ENCODE measurements at regions not wholly inside any gene's neighbourhood (a gene's known extent, or its start where the extent isn't known, plus 50 kb on each side); places are given as distances from the start of the nearest gene placed in this dataset.

DNA sequence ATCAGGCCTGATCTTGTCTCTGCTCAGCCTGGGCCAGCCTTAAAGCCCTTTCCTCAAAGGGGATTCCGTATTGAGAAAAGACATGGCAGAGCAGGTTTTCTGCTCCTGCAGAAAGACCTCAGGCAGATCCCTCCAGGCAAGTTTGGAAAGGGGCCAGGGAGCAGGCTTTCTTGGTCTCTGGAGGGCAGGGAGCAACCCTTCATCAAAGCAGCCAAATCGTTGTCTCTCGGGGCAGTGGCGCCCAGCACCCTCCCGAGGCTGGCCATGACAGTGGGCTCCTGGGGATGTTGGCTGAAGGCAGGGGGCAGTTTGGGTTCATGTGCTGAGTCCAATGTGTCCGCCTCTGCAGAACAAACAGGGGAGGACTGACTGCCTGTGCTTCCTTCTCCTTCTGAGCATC lies 168.4 kb upstream of the WSCD1 start:
- Histone ChIP-seq H3K36me3 (no peaks in the 10 kb centered on the region), H3K27me3 (peaks cover 0 to 17% of the 10 kb centered on the region in 2 donors), H3K4me1 (no peaks in the 10 kb centered on the region), H3K27ac (no peak overlapping the region), H3K4me3 (no peak overlapping the region), H3K9me3 (peaks cover 0 to 21% (median 7%) of the 10 kb centered on the region in 3 donors)
- no peak for DNase-seq
- intact Hi-C loops (cut with DNase I; ENCODE audit: low total_unique reads): no loop called here
- no peak for TF ChIP-seq CTCF (IDR thresholded peaks at IDR 0.05)

DNA sequence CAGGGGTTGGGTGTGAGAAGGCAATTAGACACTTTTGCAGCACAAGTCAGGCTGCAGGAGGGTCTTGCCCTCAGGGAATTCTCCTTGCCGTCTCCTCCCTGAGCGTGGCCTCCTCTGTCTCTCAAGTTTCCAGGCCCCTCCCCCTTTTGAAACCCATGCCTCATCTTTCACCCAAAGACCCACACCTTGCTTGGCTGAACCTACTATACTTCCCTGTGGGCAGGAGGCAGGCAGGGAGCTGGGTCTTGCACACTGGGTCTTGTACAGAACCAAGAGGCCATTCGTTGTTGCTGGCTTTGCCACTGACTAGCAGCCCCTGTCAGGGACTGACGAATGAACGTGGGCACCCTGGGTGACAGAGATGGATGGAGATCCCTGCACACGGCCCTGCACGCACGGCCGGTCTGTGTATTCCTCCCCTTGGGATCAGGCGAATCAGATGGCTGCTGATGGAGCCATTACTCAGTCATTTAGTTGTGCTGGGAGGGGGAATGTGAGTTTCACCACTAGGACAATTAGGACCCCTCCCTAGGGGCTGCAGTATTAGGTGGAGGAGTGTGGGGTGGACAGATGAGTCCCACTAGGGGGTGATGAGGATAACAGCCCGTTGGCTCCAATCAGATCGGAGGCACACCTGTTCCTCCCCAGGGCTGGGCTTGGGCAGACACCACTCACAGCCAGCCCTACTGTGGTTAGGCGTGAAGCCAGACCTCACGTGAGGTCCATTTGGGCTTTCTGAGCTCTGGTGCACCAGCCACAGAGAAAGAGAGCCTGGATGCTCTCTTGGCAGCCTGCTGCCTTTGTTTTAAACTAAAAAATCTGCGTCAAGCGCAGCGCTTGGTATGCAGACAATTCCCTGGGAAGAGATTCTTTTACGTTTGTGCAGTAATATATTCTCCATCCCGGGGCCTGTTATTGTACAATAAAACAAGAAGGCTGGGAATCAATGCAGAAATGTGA lies 167.7 kb upstream of the WSCD1 start:
- DNase-seq: peak in 1 of 2 donors; percentile 23
- no peaks in the 10 kb centered on the region for H3K4me1 ChIP-seq
- TF ChIP-seq CTCF (IDR thresholded peaks at IDR 0.05): no peak

GRCh38 chr17:5911919-5912318 lies 158.3 kb upstream of the WSCD1 start:
- no peak for TF ChIP-seq CTCF (IDR thresholded peaks at IDR 0.05)
- no peaks in the 10 kb centered on the region for H3K4me1 ChIP-seq
- no peak overlapping the region for H3K4me3 ChIP-seq
- intact Hi-C loops (cut with DNase I; ENCODE audit: low total_unique reads): no loop called here
- no peak overlapping the region for H3K27ac ChIP-seq
- no peak for DNase-seq
- no peaks in the 10 kb centered on the region for H3K9me3 ChIP-seq
- H3K36me3 ChIP-seq: no peaks in the 10 kb centered on the region
- no peaks in the 10 kb centered on the region for H3K27me3 ChIP-seq

More for the DNA sequence above, 167.7 kb upstream of the WSCD1 start:
- intact Hi-C loops (cut with DNase I; ENCODE audit: low total_unique reads): no loop called here
- Histone ChIP-seq H3K36me3 (no peaks in the 10 kb centered on the region), H3K4me3 (no peak overlapping the region), H3K27me3 (peaks cover 0 to 11% of the 10 kb centered on the region in 2 donors), H3K27ac (no peak overlapping the region), H3K9me3 (peaks cover 0 to 21% (median 7%) of the 10 kb centered on the region in 3 donors)

- TF ChIP-seq CTCF (IDR thresholded peaks at IDR 0.05): no peak
- Histone ChIP-seq H3K4me1 (no peaks in the 10 kb centered on the region), H3K4me3 (no peak overlapping the region), H3K9me3 (no peaks in the 10 kb centered on the region), H3K27me3 (no peaks in the 10 kb centered on the region), H3K27ac (no peak overlapping the region), H3K36me3 (no peaks in the 10 kb centered on the region)
- DNase-seq: no peak
- intact Hi-C loops (cut with DNase I; ENCODE audit: low total_unique reads): no loop called here
Observed at GRCh38 chr17:5913032-5913531, 157.1 kb upstream of the WSCD1 start.

GRCh38 chr17:5913641-5914040 lies 156.5 kb upstream of the WSCD1 start:
- H3K27me3 ChIP-seq: no peaks in the 10 kb centered on the region
- TF ChIP-seq CTCF (IDR thresholded peaks at IDR 0.05): no peak
- no peaks in the 10 kb centered on the region for H3K4me1 ChIP-seq
- no peaks in the 10 kb centered on the region for H3K36me3 ChIP-seq
- no peak overlapping the region for H3K27ac ChIP-seq
- no peak overlapping the region for H3K4me3 ChIP-seq
- DNase-seq: no peak
- intact Hi-C loops (cut with DNase I; ENCODE audit: low total_unique reads): no loop called here
- no peaks in the 10 kb centered on the region for H3K9me3 ChIP-seq
